Renal cortex interstitium (tissue), 11 donors: ENCODE measurements at regions not wholly inside any gene's neighbourhood (a gene's known extent, or its start where the extent isn't known, plus 50 kb on each side); places are given as distances from the start of the nearest gene placed in this dataset.
"Not testable (repeated sequence)": the region's sequence is repeated elsewhere in the genome, so short reads cannot be mapped to it uniquely, and the experiment has no call there.

ENCODE experiments used
- DNase-seq, 11 donors: peaks; one replicate each; pipeline ENCODE4 v3.0.0-alpha.2; 2013; ENCODE audit warnings: low read depth in 9 of 11, low spot score in 4 of 11; ENCODE audit errors: extremely low read depth in 1 of 11

- DNase-seq = not testable (repeated sequence)
Measured at GRCh38 chr7:145697412-145698107, 419.0 kb upstream of the CNTNAP2 start.

- no peak for DNase-seq
Measured at GRCh38 chr7:145696071-145696470, 420.5 kb upstream of the CNTNAP2 start.

GRCh38 chr7:145692237-145692950, 424.2 kb upstream of the CNTNAP2 start:
- no peak for DNase-seq

GRCh38 chr7:145691377-145691914, 425.2 kb upstream of the CNTNAP2 start:
- no peak for DNase-seq

- DNase-seq = no peak
Measured at GRCh38 chr7:145681646-145682045, 435.0 kb upstream of the CNTNAP2 start.

GRCh38 chr7:145681159-145681558, 435.4 kb upstream of the CNTNAP2 start:
- no peak for DNase-seq

GRCh38 chr7:145665499-145666258, 450.9 kb upstream of the CNTNAP2 start:
- DNase-seq = no peak

GRCh38 chr7:145655666-145656065, 460.9 kb upstream of the CNTNAP2 start:
- no peak for DNase-seq

GRCh38 chr7:145645135-145645515, 471.5 kb upstream of the CNTNAP2 start:
- DNase-seq = no peak

- no peak for DNase-seq
Measured at GRCh38 chr7:145644426-145645134, 472.0 kb upstream of the CNTNAP2 start.

- no peak for DNase-seq
Measured at GRCh38 chr7:145643981-145644380, 472.6 kb upstream of the CNTNAP2 start.

- DNase-seq = no peak
Measured at GRCh38 chr7:145633513-145633912, 483.1 kb upstream of the CNTNAP2 start.

GRCh38 chr7:145624618-145625017, 492.0 kb upstream of the CNTNAP2 start:
- DNase-seq = no peak

GRCh38 chr7:145605963-145606362, 510.6 kb upstream of the CNTNAP2 start:
- no peak for DNase-seq

- no peak for DNase-seq
Measured at GRCh38 chr7:145599376-145599775, 517.2 kb upstream of the CNTNAP2 start.

GRCh38 chr7:145584401-145584800, 532.2 kb upstream of the CNTNAP2 start:
- DNase-seq = no peak

- DNase-seq = no peak
Measured at GRCh38 chr7:145582742-145583303, 533.8 kb upstream of the CNTNAP2 start.

- DNase-seq = no peak
Measured at GRCh38 chr7:145557805-145558204, 558.8 kb upstream of the CNTNAP2 start.

- no peak for DNase-seq
Measured at GRCh38 chr7:145543242-145543641, 573.4 kb upstream of the CNTNAP2 start.
